C4-2B (cell line): ENCODE measurements at regions not wholly inside any gene's neighbourhood (a gene's known extent, or its start where the extent isn't known, plus 50 kb on each side); places are given as distances from the start of the nearest gene placed in this dataset.

Source experiments
- H3K27ac ChIP-seq: fragments of 450-650 bp; 2 replicates; pipeline ENCODE4 v1.5.1; 2017
- CTCF ChIP-seq: fragments of 450-650 bp; conservative IDR thresholded peaks from 2 replicates; pipeline ENCODE4 v1.5.1; 2017; ENCODE audit warnings: mild to moderate bottlenecking
- ZFX ChIP-seq: fragments of 450-650 bp; IDR thresholded peaks from 2 replicates; pipeline ENCODE4 v1.6.1; 2017

GRCh38 chr16:6362321-6362720 is 970.3 kb upstream of the RBFOX1 start:
- no peak overlapping the region for H3K27ac ChIP-seq
- TF ChIP-seq CTCF, result no peak
- no peak for TF ChIP-seq ZFX

- TF ChIP-seq ZFX (no peak), CTCF (no peak; the same call in none of the 2 replicates)
- H3K27ac ChIP-seq, result no peak overlapping the region
Observed at GRCh38 chr16:6360641-6361040, 972.0 kb upstream of the RBFOX1 start.

- no peak for TF ChIP-seq ZFX
- H3K27ac ChIP-seq, result no peak overlapping the region
Observed at GRCh38 chr16:6356911-6357310, 975.7 kb upstream of the RBFOX1 start.

- H3K27ac ChIP-seq, result no peak overlapping the region
- no peak for TF ChIP-seq ZFX
- TF ChIP-seq CTCF, result no peak
Observed at GRCh38 chr16:6349725-6350124, 982.9 kb upstream of the RBFOX1 start.

- H3K27ac ChIP-seq, result no peak overlapping the region
- TF ChIP-seq ZFX (no peak), CTCF (peak; percentile 57)
Observed at GRCh38 chr16:6345090-6345489, 987.6 kb upstream of the RBFOX1 start.

- no peak overlapping the region for H3K27ac ChIP-seq
Observed at GRCh38 chr16:6343157-6343556, 989.5 kb upstream of the RBFOX1 start.

GRCh38 chr16:6341981-6342380 is 990.7 kb upstream of the RBFOX1 start:
- TF ChIP-seq CTCF (no peak), ZFX (no peak)
- H3K27ac ChIP-seq, result no peak overlapping the region

More at GRCh38 chr16:6343157-6343556, 989.5 kb upstream of the RBFOX1 start:
- no peak for TF ChIP-seq ZFX
- no peak for TF ChIP-seq CTCF

GRCh38 chr16:6335072-6335471 is 997.6 kb upstream of the RBFOX1 start:
- TF ChIP-seq CTCF, result peak; percentile 78
- no peak for TF ChIP-seq ZFX
- H3K27ac ChIP-seq, result no peak overlapping the region
